HEK293 (cell line): ENCODE measurements at regions not wholly inside any gene's neighbourhood (a gene's known extent, or its start where the extent isn't known, plus 50 kb on each side); places are given as distances from the start of the nearest gene placed in this dataset.

Experiments used
- MZF1 ChIP-seq: fragments of 450-650 bp; formaldehyde crosslinking; IDR thresholded peaks from 2 replicates; pipeline ENCODE4 v1.5.1; 2017; ENCODE audit warnings: missing biosample characterization, missing genetic modification characterization, borderline replicate concordance
- ZNF223 ChIP-seq: fragments of 450-650 bp; formaldehyde crosslinking; IDR thresholded peaks from 2 replicates; pipeline ENCODE4 v1.5.1; 2016; ENCODE audit warnings: missing biosample characterization, missing genetic modification characterization
- ZNF394 ChIP-seq: fragments of 450-650 bp; formaldehyde crosslinking; IDR thresholded peaks from 2 replicates; pipeline ENCODE4 v1.5.1; 2016; ENCODE audit warnings: missing biosample characterization, missing genetic modification characterization, mild to moderate bottlenecking, moderate library complexity, borderline replicate concordance
- TF ChIP-seq, protein P1 (sequence below): fragments of 450-650 bp; formaldehyde crosslinking; IDR thresholded peaks from 2 replicates; pipeline ENCODE4 v1.5.1; 2016; ENCODE audit warnings: missing biosample characterization, missing genetic modification characterization

DNA sequence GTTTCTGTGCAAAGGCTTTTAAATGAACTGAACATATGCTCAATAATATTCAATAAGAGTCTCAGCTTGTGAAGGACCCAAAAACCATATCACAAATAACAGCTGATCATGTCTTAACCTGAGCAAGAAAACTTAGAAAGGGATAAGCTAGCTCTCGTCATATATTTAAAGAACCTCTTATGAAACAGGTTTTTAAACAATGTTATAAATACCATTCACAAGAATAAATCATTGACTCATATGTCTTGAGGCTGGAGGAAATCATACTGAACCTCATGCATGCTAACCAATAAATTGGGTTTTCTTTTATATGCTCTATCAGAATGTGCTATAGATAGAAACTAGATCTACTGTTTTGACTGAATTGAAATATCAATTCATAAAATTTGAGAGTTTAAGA is 426.9 kb downstream of the NOVA1 start:
- no peak for TF ChIP-seq ZNF394
- TF ChIP-seq MZF1 (tag by site-specific recombination) = no peak
- TF ChIP-seq ZNF223 (tag by site-specific recombination) = no peak
- TF ChIP-seq, protein P1, sequence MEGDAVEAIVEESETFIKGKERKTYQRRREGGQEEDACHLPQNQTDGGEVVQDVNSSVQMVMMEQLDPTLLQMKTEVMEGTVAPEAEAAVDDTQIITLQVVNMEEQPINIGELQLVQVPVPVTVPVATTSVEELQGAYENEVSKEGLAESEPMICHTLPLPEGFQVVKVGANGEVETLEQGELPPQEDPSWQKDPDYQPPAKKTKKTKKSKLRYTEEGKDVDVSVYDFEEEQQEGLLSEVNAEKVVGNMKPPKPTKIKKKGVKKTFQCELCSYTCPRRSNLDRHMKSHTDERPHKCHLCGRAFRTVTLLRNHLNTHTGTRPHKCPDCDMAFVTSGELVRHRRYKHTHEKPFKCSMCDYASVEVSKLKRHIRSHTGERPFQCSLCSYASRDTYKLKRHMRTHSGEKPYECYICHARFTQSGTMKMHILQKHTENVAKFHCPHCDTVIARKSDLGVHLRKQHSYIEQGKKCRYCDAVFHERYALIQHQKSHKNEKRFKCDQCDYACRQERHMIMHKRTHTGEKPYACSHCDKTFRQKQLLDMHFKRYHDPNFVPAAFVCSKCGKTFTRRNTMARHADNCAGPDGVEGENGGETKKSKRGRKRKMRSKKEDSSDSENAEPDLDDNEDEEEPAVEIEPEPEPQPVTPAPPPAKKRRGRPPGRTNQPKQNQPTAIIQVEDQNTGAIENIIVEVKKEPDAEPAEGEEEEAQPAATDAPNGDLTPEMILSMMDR (tag by site-specific recombination) = no peak
